ENCODE measurements at regions not wholly inside any gene's neighbourhood (a gene's known extent, or its start where the extent isn't known, plus 50 kb on each side); places are given as distances from the start of the nearest gene placed in this dataset.
"Not testable (repeated sequence)": the region's sequence is repeated elsewhere in the genome, so short reads cannot be mapped to it uniquely, and the experiment has no call there.

- no peak for DNase-seq
- H4K8ac ChIP-seq (ENCODE audit: low read depth in 2 of 2, low read length in 2 of 2): no peak overlapping the region
- no peak overlapping the region for H2AFZ ChIP-seq (replicated peaks; ENCODE audit: low read length, poor library complexity)
- POLR2A ChIA-PET (ENCODE audit: unreplicated experiment): no interaction called here
- intact Hi-C loops (cut with micrococcal nuclease): no loop called here
- no peaks in the 10 kb centered on the region for H3K79me1 ChIP-seq (ENCODE audit: low read depth in 1 of 2, low read length in 2 of 2)
- no peak overlapping the region for H3K4me2 ChIP-seq (ENCODE audit: low read depth, low read length)
- WGBS, 2 experiments (ENCODE audit: extremely low coverage in 2 of 2, insufficient read length in 1 of 2): no CpG with 5 or more reads among the region's 4 CpGs
- no peak overlapping the region for H2BK20ac ChIP-seq (ENCODE audit: low read depth, low read length)
- H3K9me1 ChIP-seq (ENCODE audit: insufficient read depth, low read length): no peaks in the 10 kb centered on the region
- no TSS peak for BruUV-seq (replicated peaks)
- no peak overlapping the region for H3K4me3 ChIP-seq (ENCODE audit: insufficient read depth, low read depth, low read length)
- no peak overlapping the region for H2BK5ac ChIP-seq (ENCODE audit: low read depth, low read length, poor library complexity, severe bottlenecking)
- H2BK15ac ChIP-seq (ENCODE audit: low read depth, low read length): no peak overlapping the region
- H4K5ac ChIP-seq (ENCODE audit: low read depth, low read length): no peak overlapping the region
- no peaks in the 10 kb centered on the region for H3K27me3 ChIP-seq (ENCODE audit: control insufficient read depth, insufficient read depth, low read length)
- no peak overlapping the region for H2BK120ac ChIP-seq (ENCODE audit: low read depth, low read length)
- in situ Hi-C loops (cut with MboI; ENCODE audit: low sequenced_read_pairs): no loop called here
- H2AK9ac ChIP-seq (replicated peaks; ENCODE audit: low read depth, low read length, poor library complexity): no peak overlapping the region
- no peak overlapping the region for H3K4ac ChIP-seq (ENCODE audit: low read depth, low read length)
- CTCF ChIA-PET: no interaction called here
- no peaks in the 10 kb centered on the region for H4K20me1 ChIP-seq (ENCODE audit: insufficient read depth, low read length)
- H3K9ac ChIP-seq (ENCODE audit: low read depth, low read length): no peak overlapping the region
- ATAC-seq (ENCODE audit: low read depth): no peak
- no peak overlapping the region for H3K27ac ChIP-seq (ENCODE audit: insufficient read depth, low read length)
- H3K4me1 ChIP-seq (ENCODE audit: control insufficient read depth, insufficient read depth, low read length): no peaks in the 10 kb centered on the region
- dilution Hi-C loops (cut with HindIII; ENCODE audit: low sequenced_read_pairs, unreplicated experiment): no loop called here
- no peak overlapping the region for H4K91ac ChIP-seq (ENCODE audit: insufficient read depth, low read depth, low read length)
- H3K23ac ChIP-seq (ENCODE audit: low read depth, low read length): no peak overlapping the region
- no peak overlapping the region for H3K14ac ChIP-seq (replicated peaks; ENCODE audit: low read depth, low read length)
- H3K56ac ChIP-seq (ENCODE audit: extremely low read depth, insufficient read depth, low read length): no peak overlapping the region
- H3K18ac ChIP-seq (ENCODE audit: low read depth, low read length): no peak overlapping the region
- H3K9me3 ChIP-seq (ENCODE audit: control insufficient read depth, insufficient read depth, low read length): no peaks in the 10 kb centered on the region; the same call in 1 of the 2 replicates
- no peak for TF ChIP-seq ELK1 (IDR thresholded peaks at IDR 0.05; ENCODE audit: borderline replicate concordance, low read depth, low read length)
- no peak for TF ChIP-seq CTCF (conservative IDR thresholded peaks at IDR 0.05; ENCODE audit: low read depth, low read length)
- no peak for TF ChIP-seq NFE2L2 (IDR thresholded peaks at IDR 0.05; ENCODE audit: low read depth, low read length)
- no peak for TF ChIP-seq SMC3 (IDR thresholded peaks at IDR 0.05; ENCODE audit: low read depth, low read length)
- TF ChIP-seq POLR2A (IDR thresholded peaks at IDR 0.05; ENCODE audit: low read depth, low read length): no peak
- TF ChIP-seq RCOR1 (IDR thresholded peaks at IDR 0.05; ENCODE audit: insufficient replicate concordance, low read length): no peak
- no peak for TF ChIP-seq FOS (IDR thresholded peaks at IDR 0.05; ENCODE audit: low read depth, low read length)
- no peak overlapping the region for H2AK5ac ChIP-seq (ENCODE audit: low read depth, low read length)
- H3K36me3 ChIP-seq (ENCODE audit: control insufficient read depth, insufficient read depth, low read length): no peaks in the 10 kb centered on the region
Observed at GRCh38 chr1:118809586-118809985, 178.6 kb downstream of the TBX15 start.

- H2BK5ac ChIP-seq (ENCODE audit: low read depth, low read length, poor library complexity, severe bottlenecking); H3K36me3 ChIP-seq (ENCODE audit: control insufficient read depth, insufficient read depth, low read length); H4K5ac ChIP-seq (ENCODE audit: low read depth, low read length); H2AK9ac ChIP-seq (replicated peaks; ENCODE audit: low read depth, low read length, poor library complexity); DNase-seq; H4K20me1 ChIP-seq (ENCODE audit: insufficient read depth, low read length); H3K4me1 ChIP-seq (ENCODE audit: control insufficient read depth, insufficient read depth, low read length); H4K91ac ChIP-seq (ENCODE audit: insufficient read depth, low read depth, low read length); H3K27ac ChIP-seq (ENCODE audit: insufficient read depth, low read length); ATAC-seq (ENCODE audit: low read depth); H3K27me3 ChIP-seq (ENCODE audit: control insufficient read depth, insufficient read depth, low read length); H3K23ac ChIP-seq (ENCODE audit: low read depth, low read length); H3K4me2 ChIP-seq (ENCODE audit: low read depth, low read length); H3K9me1 ChIP-seq (ENCODE audit: insufficient read depth, low read length); H3K4me3 ChIP-seq (ENCODE audit: insufficient read depth, low read depth, low read length); POLR2A ChIA-PET (ENCODE audit: unreplicated experiment); H3K9ac ChIP-seq (ENCODE audit: low read depth, low read length); in situ Hi-C loops (cut with MboI; ENCODE audit: low sequenced_read_pairs); BruUV-seq (replicated peaks); H3K56ac ChIP-seq (ENCODE audit: extremely low read depth, insufficient read depth, low read length); H4K8ac ChIP-seq (ENCODE audit: low read depth in 2 of 2, low read length in 2 of 2); dilution Hi-C loops (cut with HindIII; ENCODE audit: low sequenced_read_pairs, unreplicated experiment); H3K4ac ChIP-seq (ENCODE audit: low read depth, low read length); H3K9me3 ChIP-seq (ENCODE audit: control insufficient read depth, insufficient read depth, low read length); H2AK5ac ChIP-seq (ENCODE audit: low read depth, low read length); intact Hi-C loops (cut with micrococcal nuclease); H3K18ac ChIP-seq (ENCODE audit: low read depth, low read length); H2BK15ac ChIP-seq (ENCODE audit: low read depth, low read length); H2BK20ac ChIP-seq (ENCODE audit: low read depth, low read length); CTCF ChIA-PET; H3K14ac ChIP-seq (replicated peaks; ENCODE audit: low read depth, low read length); H2BK120ac ChIP-seq (ENCODE audit: low read depth, low read length); H3K79me1 ChIP-seq (ENCODE audit: low read depth in 1 of 2, low read length in 2 of 2); H2AFZ ChIP-seq (replicated peaks; ENCODE audit: low read length, poor library complexity): not testable (repeated sequence)
- WGBS, 2 experiments (ENCODE audit: extremely low coverage in 2 of 2, insufficient read length in 1 of 2): 90% methylated on average over 2 of the region's 5 CpGs; no CpG with 5 or more reads in 1 of the 2 experiments
Observed at GRCh38 chr1:118803128-118803527, 185.0 kb downstream of the TBX15 start.
